ENCODE measurements at regions not wholly inside any gene's neighbourhood (a gene's known extent, or its start where the extent isn't known, plus 50 kb on each side); places are given as distances from the start of the nearest gene placed in this dataset.

GRCh38 chr13:107969546-107969945, 245.8 kb downstream of the LIG4 start:
- Histone ChIP-seq H3K36me3 (ENCODE audit: control insufficient read depth, insufficient read depth, low read length) (no peaks in the 10 kb centered on the region), H3K4me3 (ENCODE audit: extremely low read depth, insufficient read depth, low read length, poor library complexity, severe bottlenecking) (no peak overlapping the region), H3K27ac (ENCODE audit: low read depth, low read length, severe bottlenecking) (no peak overlapping the region), H3K9me3 (ENCODE audit: control insufficient read depth, low read length) (no peaks in the 10 kb centered on the region), H3K4me1 (ENCODE audit: control insufficient read depth, insufficient read depth, low read length, poor library complexity, severe bottlenecking) (no peaks in the 10 kb centered on the region)
- WGBS, 2 experiments (ENCODE audit: insufficient coverage in 2 of 2) = no CpG with 5 or more reads among the region's 1 CpG

- WGBS, 2 experiments (ENCODE audit: insufficient coverage in 2 of 2) = no CpG with 5 or more reads among the region's 1 CpG
Observed at GRCh38 chr13:107968470-107968869, 246.9 kb downstream of the LIG4 start.

GRCh38 chr13:107964395-107964794, 250.9 kb downstream of the LIG4 start:
- H3K36me3 ChIP-seq (ENCODE audit: control insufficient read depth, insufficient read depth, low read length) = no peaks in the 10 kb centered on the region
- no peak overlapping the region for H3K27ac ChIP-seq (ENCODE audit: low read depth, low read length, severe bottlenecking)
- no peaks in the 10 kb centered on the region for H3K9me3 ChIP-seq (ENCODE audit: control insufficient read depth, low read length)
- WGBS, 2 experiments (ENCODE audit: insufficient coverage in 2 of 2) = 83 to 100% methylated on average over 1 of the region's 5 CpGs
- no peak overlapping the region for H3K4me3 ChIP-seq (ENCODE audit: extremely low read depth, insufficient read depth, low read length, poor library complexity, severe bottlenecking)
- peaks cover 4% of the 10 kb centered on the region for H3K4me1 ChIP-seq (ENCODE audit: control insufficient read depth, insufficient read depth, low read length, poor library complexity, severe bottlenecking)

More at GRCh38 chr13:107968470-107968869, 246.9 kb downstream of the LIG4 start:
- no peak overlapping the region for H3K4me3 ChIP-seq (ENCODE audit: extremely low read depth, insufficient read depth, low read length, poor library complexity, severe bottlenecking)
- H3K27ac ChIP-seq (ENCODE audit: low read depth, low read length, severe bottlenecking) = no peak overlapping the region
- no peaks in the 10 kb centered on the region for H3K9me3 ChIP-seq (ENCODE audit: control insufficient read depth, low read length)
- no peaks in the 10 kb centered on the region for H3K36me3 ChIP-seq (ENCODE audit: control insufficient read depth, insufficient read depth, low read length)
- no peaks in the 10 kb centered on the region for H3K4me1 ChIP-seq (ENCODE audit: control insufficient read depth, insufficient read depth, low read length, poor library complexity, severe bottlenecking)

- H3K36me3 ChIP-seq (ENCODE audit: control insufficient read depth, insufficient read depth, low read length) = no peaks in the 10 kb centered on the region
- no peaks in the 10 kb centered on the region for H3K9me3 ChIP-seq (ENCODE audit: control insufficient read depth, low read length)
- H3K27ac ChIP-seq (ENCODE audit: low read depth, low read length, severe bottlenecking) = no peak overlapping the region
- no CpG with 5 or more reads among the region's 1 CpG for WGBS, 2 experiments (ENCODE audit: insufficient coverage in 2 of 2)
- no peak overlapping the region for H3K4me3 ChIP-seq (ENCODE audit: extremely low read depth, insufficient read depth, low read length, poor library complexity, severe bottlenecking)
- peaks cover 4% of the 10 kb centered on the region for H3K4me1 ChIP-seq (ENCODE audit: control insufficient read depth, insufficient read depth, low read length, poor library complexity, severe bottlenecking)
Observed at GRCh38 chr13:107961849-107962608, 253.3 kb downstream of the LIG4 start.

GRCh38 chr13:107960301-107960700, 255.0 kb downstream of the LIG4 start:
- no peaks in the 10 kb centered on the region for H3K9me3 ChIP-seq (ENCODE audit: control insufficient read depth, low read length)
- H3K4me1 ChIP-seq (ENCODE audit: control insufficient read depth, insufficient read depth, low read length, poor library complexity, severe bottlenecking) = peaks cover 4% of the 10 kb centered on the region
- H3K27ac ChIP-seq (ENCODE audit: low read depth, low read length, severe bottlenecking) = no peak overlapping the region
- no peak overlapping the region for H3K4me3 ChIP-seq (ENCODE audit: extremely low read depth, insufficient read depth, low read length, poor library complexity, severe bottlenecking)
- WGBS, 2 experiments (ENCODE audit: insufficient coverage in 2 of 2) = no CpG with 5 or more reads among the region's 1 CpG
- H3K36me3 ChIP-seq (ENCODE audit: control insufficient read depth, insufficient read depth, low read length) = no peaks in the 10 kb centered on the region

GRCh38 chr13:107956889-107957288, 258.4 kb downstream of the LIG4 start:
- H3K4me3 ChIP-seq (ENCODE audit: extremely low read depth, insufficient read depth, low read length, poor library complexity, severe bottlenecking) = no peak overlapping the region

GRCh38 chr13:107942030-107942617, 273.2 kb downstream of the LIG4 start:
- Histone ChIP-seq H3K9me3 (ENCODE audit: control insufficient read depth, low read length) (no peaks in the 10 kb centered on the region), H3K4me1 (ENCODE audit: control insufficient read depth, insufficient read depth, low read length, poor library complexity, severe bottlenecking) (no peaks in the 10 kb centered on the region), H3K27ac (ENCODE audit: low read depth, low read length, severe bottlenecking) (no peak overlapping the region), H3K36me3 (ENCODE audit: control insufficient read depth, insufficient read depth, low read length) (no peaks in the 10 kb centered on the region), H3K4me3 (ENCODE audit: extremely low read depth, insufficient read depth, low read length, poor library complexity, severe bottlenecking) (no peak overlapping the region)
- WGBS, 2 experiments (ENCODE audit: insufficient coverage in 2 of 2) = 79% methylated on average over 2 of the region's 4 CpGs; no CpG with 5 or more reads in 1 of the 2 experiments

More at GRCh38 chr13:107956889-107957288, 258.4 kb downstream of the LIG4 start:
- Histone ChIP-seq H3K27ac (ENCODE audit: low read depth, low read length, severe bottlenecking) (no peak overlapping the region), H3K4me1 (ENCODE audit: control insufficient read depth, insufficient read depth, low read length, poor library complexity, severe bottlenecking) (peaks cover 4% of the 10 kb centered on the region), H3K36me3 (ENCODE audit: control insufficient read depth, insufficient read depth, low read length) (no peaks in the 10 kb centered on the region), H3K9me3 (ENCODE audit: control insufficient read depth, low read length) (no peaks in the 10 kb centered on the region)
- WGBS, 2 experiments (ENCODE audit: insufficient coverage in 2 of 2) = 93% methylated on average over 2 of the region's 3 CpGs; no CpG with 5 or more reads in 1 of the 2 experiments

- Histone ChIP-seq H3K4me1 (ENCODE audit: control insufficient read depth, insufficient read depth, low read length, poor library complexity, severe bottlenecking) (no peaks in the 10 kb centered on the region), H3K27ac (ENCODE audit: low read depth, low read length, severe bottlenecking) (no peak overlapping the region), H3K4me3 (ENCODE audit: extremely low read depth, insufficient read depth, low read length, poor library complexity, severe bottlenecking) (no peak overlapping the region), H3K9me3 (ENCODE audit: control insufficient read depth, low read length) (no peaks in the 10 kb centered on the region), H3K36me3 (ENCODE audit: control insufficient read depth, insufficient read depth, low read length) (no peaks in the 10 kb centered on the region)
- 70 to 90% methylated on average over 2 of the region's 2 CpGs for WGBS, 2 experiments (ENCODE audit: insufficient coverage in 2 of 2)
Observed at GRCh38 chr13:107941345-107942029, 273.8 kb downstream of the LIG4 start.

- WGBS, 2 experiments (ENCODE audit: insufficient coverage in 2 of 2) = 100% methylated on average over 1 of the region's 2 CpGs; no CpG with 5 or more reads in 1 of the 2 experiments
Observed at GRCh38 chr13:107937848-107938247, 277.5 kb downstream of the LIG4 start.

GRCh38 chr13:107931056-107931455, 284.3 kb downstream of the LIG4 start:
- 83 to 88% methylated on average over 1 of the region's 4 CpGs for WGBS, 2 experiments (ENCODE audit: insufficient coverage in 2 of 2)
- Histone ChIP-seq H3K4me1 (ENCODE audit: control insufficient read depth, insufficient read depth, low read length, poor library complexity, severe bottlenecking) (no peaks in the 10 kb centered on the region), H3K4me3 (ENCODE audit: extremely low read depth, insufficient read depth, low read length, poor library complexity, severe bottlenecking) (no peak overlapping the region), H3K36me3 (ENCODE audit: control insufficient read depth, insufficient read depth, low read length) (no peaks in the 10 kb centered on the region), H3K27ac (ENCODE audit: low read depth, low read length, severe bottlenecking) (no peak overlapping the region), H3K9me3 (ENCODE audit: control insufficient read depth, low read length) (no peaks in the 10 kb centered on the region)

More at GRCh38 chr13:107937848-107938247, 277.5 kb downstream of the LIG4 start:
- no peak overlapping the region for H3K27ac ChIP-seq (ENCODE audit: low read depth, low read length, severe bottlenecking)
- H3K9me3 ChIP-seq (ENCODE audit: control insufficient read depth, low read length) = no peaks in the 10 kb centered on the region
- no peaks in the 10 kb centered on the region for H3K36me3 ChIP-seq (ENCODE audit: control insufficient read depth, insufficient read depth, low read length)
- H3K4me3 ChIP-seq (ENCODE audit: extremely low read depth, insufficient read depth, low read length, poor library complexity, severe bottlenecking) = no peak overlapping the region
- no peaks in the 10 kb centered on the region for H3K4me1 ChIP-seq (ENCODE audit: control insufficient read depth, insufficient read depth, low read length, poor library complexity, severe bottlenecking)

Measured in mesodermal cell (in vitro differentiated cells).